HG02870 (cell line): ENCODE measurements at regions not wholly inside any gene's neighbourhood (a gene's known extent, or its start where the extent isn't known, plus 50 kb on each side); places are given as distances from the start of the nearest gene placed in this dataset.
"Not testable (repeated sequence)": the region's sequence is repeated elsewhere in the genome, so short reads cannot be mapped to it uniquely, and the experiment has no call there.

Experiments used
- ATAC-seq: cut with Tn5 transposase; IDR thresholded peaks from one replicate; pipeline ENCODE4 v1.9.1; 2021; ENCODE audit warnings: mild to moderate bottlenecking, moderate library complexity; ENCODE audit not compliant: unreplicated experiment

DNA sequence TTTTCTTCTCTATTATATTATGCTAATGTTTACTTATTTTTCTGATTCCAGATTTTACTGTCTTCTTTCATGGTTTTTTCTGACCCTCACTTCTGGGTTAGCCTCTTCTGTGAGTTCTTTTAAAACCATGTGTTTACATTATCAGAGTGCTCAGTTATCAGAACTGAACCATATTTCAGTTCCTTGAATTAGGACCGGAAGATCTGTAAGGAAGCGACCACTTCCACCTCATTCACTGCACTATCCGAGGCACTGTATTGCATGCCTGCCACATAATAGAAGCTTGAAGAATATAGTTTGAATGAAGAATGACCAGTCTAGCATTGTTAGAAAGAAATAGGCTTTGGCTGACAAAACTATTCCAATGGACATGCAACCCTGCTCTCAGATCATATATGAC is 281.0 kb upstream of the DEPDC1 start:
- no peak for ATAC-seq

DNA sequence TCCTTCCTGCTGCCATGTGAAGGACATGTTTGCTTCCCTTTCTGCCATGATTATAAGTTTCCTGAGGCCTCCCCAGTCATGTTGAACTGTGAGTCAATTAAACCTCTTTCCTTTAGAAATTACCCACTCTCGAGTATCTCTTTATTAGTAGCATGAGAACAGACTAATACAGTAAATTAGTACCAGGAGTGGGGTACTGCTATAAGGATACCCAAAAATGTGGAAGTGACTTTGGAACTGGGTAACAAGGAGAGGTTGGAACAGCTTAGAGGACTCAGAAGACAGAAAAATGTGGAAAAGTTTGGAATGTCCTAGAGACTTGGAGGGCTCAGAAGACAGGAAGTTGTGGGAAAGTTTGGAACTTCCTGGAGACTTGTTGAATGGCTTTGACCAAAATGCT is 283.0 kb upstream of the DEPDC1 start:
- ATAC-seq = not testable (repeated sequence)

- no peak for ATAC-seq
These were observed 284.0 kb upstream of the DEPDC1 start for GRCh38 chr1:68780919-68781318.

GRCh38 chr1:68782890-68783289 is 286.0 kb upstream of the DEPDC1 start:
- ATAC-seq = no peak

GRCh38 chr1:68785328-68785727 is 288.4 kb upstream of the DEPDC1 start:
- no peak for ATAC-seq

GRCh38 chr1:68788762-68789161 is 291.9 kb upstream of the DEPDC1 start:
- no peak for ATAC-seq

DNA sequence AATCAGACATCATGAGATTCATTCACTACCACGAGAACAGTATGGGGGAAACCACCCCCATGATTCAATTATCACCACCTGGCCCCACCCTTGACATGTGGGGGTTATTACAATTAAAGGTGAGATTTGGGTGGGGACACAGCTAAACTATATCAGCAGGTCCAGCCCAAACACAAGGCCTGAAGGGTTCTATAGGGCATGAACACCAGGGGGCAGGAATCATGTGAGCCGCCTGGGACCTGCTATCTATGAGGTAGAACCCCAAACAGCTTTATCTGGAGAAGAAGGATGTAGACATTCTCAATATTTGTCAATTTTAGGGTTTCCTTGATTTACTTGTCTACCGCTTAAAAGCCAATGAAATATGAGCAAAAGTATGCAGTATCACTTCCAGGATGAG is 294.9 kb upstream of the DEPDC1 start:
- ATAC-seq = no peak

DNA sequence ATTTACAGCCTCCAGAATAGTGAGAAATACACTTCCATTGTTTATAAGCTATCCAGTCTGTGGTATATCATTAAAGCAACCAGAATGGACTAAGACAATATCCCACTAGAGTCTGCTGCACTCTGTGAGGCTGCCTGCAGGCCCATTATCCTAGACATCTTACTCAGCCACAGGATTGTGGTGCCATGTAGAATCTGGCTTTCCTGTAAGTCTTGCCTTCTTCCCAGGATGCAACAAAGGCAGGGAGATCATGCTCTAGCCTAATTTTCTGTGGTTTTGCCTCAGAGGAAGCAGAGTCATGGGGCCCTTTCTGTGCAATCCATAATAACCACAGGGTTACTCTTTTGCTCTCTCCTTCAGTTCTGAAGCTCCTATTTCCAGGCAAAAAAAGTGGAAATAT is 299.1 kb upstream of the DEPDC1 start:
- ATAC-seq = no peak

- no peak for ATAC-seq
These were observed 300.0 kb upstream of the DEPDC1 start for GRCh38 chr1:68796888-68797287.

- no peak for ATAC-seq
These were observed 301.2 kb upstream of the DEPDC1 start for GRCh38 chr1:68798071-68798470.

DNA sequence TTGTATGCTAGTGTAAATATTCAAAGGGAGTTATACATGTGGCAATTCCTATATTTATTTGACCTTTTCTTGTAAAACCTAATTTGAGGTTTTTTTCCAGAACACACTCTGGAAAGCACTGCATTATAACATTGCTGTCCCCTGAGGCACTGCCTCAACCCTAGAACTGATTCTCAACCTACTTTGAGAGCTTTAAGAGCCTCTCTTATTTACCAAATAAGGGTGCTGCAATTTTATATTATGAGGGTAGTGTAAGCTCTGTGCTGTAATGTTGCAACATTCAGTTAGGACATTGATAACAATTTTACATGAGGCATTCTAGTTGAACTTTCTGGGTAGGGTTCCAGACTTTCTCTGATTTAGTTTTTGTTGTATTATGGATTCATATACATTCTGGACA is 302.2 kb upstream of the DEPDC1 start:
- no peak for ATAC-seq

GRCh38 chr1:68800182-68800581 is 303.3 kb upstream of the DEPDC1 start:
- no peak for ATAC-seq

- no peak for ATAC-seq
These were observed 304.6 kb upstream of the DEPDC1 start for GRCh38 chr1:68801440-68801839.

DNA sequence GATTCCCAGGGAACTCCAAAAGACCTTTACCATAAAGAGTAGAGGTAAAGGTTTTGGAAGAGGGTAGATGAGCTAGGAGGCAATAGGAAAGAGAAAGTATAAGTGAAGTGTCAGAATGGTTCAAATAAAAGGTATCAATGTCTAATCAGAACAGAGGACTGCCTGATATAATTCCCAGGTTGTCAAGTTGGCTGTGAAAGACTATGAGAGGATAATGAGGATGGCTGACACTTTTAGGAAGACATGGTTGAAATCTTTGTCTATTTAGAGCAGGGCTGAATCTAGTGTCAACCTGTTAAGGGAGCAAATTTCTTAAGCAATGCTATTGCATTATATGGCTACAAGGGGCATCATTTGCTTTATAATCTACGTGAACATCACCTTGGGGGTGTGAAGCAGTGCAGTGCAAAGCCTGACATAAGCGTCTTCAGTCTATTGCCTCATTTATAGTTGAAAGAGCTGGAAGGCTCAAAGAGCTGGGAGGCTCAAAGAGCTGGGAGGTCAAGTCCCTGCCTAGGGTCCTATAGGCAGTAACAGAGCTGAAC is 308.3 kb upstream of the DEPDC1 start:
- ATAC-seq = no peak

DNA sequence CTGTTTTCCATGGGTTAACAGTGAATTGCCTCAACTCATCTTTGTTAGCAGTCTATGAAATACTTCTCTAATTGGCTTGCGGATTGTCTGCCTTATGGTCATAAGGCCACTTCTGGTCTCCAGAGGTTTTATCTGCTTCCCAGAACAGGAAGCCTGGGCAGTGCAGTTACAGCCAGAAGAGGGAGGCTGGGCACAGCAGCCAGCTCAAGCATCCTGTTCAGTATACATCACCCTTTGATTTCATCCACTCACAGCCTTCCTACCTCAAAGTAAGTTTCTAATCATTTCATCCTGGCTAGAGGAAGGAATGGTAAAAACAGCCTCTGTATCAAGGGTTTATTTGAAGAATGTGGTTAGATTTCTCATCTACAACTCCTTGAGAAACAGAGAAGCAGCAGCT is 311.5 kb upstream of the DEPDC1 start:
- no peak for ATAC-seq

DNA sequence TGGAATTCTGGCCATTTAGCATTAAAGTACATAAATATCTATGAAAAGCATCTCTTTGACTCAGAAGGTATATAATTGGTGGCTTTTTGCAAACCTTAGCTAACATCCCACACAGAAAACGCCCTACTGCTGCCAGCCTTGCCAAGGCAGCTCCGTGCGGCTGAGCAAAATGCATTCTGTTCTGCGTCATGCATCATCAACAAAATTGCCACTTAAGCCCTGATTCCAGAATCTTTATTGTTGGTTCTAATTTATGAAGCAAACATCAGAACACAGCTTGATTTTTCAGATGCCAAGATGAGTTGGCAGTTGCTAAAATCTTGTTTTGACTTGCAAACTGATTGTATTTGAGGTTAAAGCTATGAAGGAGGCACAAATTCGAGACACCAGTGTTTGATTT is 314.9 kb upstream of the DEPDC1 start:
- no peak for ATAC-seq

DNA sequence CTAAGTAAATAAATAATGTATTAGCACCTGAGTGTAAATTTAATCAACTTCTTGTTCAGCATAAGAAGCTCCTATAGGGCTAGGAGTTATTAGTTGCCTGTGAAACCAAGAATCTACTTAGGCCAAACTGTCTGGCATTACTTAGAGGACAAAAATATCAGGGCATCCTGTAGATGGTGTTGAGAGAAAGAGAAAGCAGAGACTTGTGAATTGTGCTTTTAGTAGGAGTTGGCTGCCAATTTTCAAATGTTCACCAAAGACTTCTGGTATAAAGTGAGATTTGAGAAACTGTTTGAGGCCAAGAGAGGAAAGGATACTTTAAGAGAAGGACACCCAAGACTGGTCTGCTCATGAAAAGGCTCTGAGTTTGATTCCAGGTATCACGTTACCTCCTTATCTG is 315.5 kb upstream of the DEPDC1 start:
- ATAC-seq = no peak

DNA sequence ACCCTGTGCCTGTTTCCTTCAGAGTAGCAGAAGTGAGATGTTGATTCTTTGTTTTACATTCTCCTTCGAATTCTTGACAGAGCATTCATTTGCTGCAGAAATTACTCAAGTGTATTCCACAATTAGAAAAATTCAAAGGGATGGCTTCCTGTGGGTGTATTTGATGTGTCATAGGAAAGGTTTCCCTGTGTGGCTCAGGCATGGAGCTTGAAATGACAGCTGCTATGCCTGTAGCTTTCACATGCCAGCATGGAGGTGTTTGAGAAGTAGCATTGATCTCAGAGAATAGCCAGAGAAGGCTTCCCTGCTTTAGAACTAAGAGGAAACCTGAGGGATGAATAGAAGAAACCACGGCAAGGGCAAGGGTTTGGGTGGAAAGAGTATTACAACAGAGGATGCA is 317.2 kb upstream of the DEPDC1 start:
- ATAC-seq = no peak

DNA sequence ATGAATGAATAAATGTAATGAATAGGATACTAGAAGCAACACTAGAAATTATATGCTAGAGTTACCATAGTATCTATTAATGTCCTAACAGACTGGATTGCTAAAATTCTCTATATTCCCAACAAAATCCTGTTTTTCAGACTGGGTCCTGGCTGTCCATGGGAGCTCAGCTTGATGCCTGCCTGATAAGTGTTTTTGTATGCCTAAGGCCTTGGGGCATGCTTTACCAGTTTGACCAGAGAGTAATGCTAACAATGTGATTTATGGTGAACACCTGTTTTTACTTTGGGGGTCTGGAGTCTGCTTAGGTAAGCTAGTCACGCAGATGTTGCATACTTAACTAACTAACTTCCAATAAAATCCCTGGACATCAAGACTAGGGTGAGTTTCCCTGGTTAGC is 318.8 kb upstream of the DEPDC1 start:
- ATAC-seq = no peak

DNA sequence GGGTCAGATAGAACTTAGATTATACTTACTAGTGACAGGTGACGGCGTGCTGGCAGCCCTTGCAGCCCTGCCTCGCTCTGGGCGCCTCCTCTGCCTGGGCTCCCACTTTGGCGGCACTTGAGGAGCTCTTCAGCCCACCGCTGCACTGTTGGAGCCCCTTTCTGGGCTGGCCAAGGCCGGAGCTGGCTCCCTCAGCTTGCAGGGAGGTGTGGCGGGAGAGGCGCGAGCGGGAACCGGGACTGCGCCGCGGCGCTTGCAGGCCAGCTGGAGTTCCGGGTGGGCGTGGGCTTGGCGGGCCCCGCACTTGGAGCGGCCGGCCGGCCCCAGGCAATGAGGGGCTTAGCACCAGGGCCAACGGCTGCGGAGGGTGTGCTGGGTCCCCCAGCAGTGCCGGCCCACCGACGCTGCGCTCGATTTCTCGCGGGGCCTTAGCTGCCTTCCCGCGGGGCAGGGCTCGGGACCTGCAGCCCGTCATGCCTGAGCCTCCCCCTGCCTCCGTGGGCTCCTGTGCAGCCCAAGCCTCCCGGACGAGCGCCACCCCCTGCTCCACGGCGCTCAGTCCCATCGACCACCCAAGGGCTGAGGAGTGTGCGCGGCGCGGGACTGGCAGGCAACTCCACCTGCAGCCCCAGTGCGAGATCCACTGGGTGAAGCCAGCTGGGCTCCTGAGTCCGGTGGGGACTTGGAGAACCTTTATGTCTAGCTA is 320.8 kb upstream of the DEPDC1 start:
- ATAC-seq = not testable (repeated sequence)

DNA sequence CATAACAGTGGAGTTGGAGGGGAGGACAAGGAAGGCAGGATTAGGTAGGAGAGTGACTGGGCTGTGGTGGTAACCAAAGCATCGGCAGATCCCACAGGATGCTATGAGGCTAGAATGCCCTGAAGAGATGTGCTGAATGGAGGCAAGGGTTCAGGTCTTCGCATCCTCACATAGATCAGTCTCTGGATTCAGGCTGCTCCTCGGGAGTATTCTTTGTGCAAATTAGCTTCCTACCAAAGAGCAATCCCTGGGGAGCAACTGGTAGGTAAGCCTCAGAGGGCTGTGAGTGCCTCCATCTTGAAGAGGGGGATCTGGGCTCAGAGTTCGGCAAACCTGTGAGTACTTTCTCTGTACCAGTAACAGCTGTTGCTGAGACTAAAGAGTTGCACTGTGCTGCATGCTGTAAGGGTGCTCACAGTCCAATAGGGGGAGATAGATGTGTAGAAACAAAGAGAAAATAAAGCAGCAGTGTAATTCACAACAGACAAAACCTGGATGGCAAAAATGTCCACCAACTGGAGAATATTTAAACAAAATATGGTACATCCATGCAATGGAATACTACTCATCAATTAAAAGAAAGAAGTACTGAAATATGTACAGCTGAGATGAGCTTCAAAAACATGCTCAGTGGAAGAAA is 322.4 kb upstream of the DEPDC1 start:
- ATAC-seq = no peak

DNA sequence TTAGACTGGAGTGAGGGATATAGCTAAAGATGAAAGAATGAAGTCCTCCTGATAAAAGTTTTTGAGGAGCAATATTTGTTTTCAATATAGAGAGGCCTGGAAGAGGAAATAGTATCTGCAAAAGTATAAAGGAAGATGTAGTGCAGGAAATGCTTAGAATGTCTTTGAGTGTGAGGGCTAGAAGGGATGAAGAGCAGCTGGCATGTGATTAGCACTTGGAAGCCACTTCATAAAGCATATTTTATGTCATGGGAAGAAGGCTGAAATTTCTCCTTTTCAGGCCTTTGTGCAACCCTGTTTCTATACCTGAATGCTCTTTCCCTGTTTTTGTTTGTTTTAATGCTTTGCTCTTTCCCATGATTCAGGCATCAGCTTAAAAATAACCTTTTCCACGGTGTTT is 323.3 kb upstream of the DEPDC1 start:
- no peak for ATAC-seq

DNA sequence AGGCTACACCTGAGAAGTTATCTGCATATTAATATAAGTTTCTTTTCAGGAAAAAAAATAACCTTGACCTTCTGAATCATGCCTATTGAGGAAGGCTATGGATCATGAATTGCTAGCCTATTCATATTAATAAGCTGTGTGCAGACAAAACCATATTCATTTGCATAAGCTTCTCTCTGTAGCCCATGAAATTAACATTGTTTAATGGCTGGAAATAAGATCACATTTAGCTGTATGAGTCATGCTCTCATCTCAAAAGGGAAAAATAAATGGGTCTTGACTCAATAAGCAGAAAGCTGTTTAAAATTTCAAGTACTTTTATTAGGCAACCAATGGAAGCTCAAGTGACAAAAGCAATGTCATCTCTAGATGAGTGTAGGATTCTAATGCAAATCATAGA is 330.0 kb upstream of the DEPDC1 start:
- ATAC-seq = no peak
